ENCODE measurements at regions not wholly inside any gene's neighbourhood (a gene's known extent, or its start where the extent isn't known, plus 50 kb on each side); places are given as distances from the start of the nearest gene placed in this dataset.

DNA sequence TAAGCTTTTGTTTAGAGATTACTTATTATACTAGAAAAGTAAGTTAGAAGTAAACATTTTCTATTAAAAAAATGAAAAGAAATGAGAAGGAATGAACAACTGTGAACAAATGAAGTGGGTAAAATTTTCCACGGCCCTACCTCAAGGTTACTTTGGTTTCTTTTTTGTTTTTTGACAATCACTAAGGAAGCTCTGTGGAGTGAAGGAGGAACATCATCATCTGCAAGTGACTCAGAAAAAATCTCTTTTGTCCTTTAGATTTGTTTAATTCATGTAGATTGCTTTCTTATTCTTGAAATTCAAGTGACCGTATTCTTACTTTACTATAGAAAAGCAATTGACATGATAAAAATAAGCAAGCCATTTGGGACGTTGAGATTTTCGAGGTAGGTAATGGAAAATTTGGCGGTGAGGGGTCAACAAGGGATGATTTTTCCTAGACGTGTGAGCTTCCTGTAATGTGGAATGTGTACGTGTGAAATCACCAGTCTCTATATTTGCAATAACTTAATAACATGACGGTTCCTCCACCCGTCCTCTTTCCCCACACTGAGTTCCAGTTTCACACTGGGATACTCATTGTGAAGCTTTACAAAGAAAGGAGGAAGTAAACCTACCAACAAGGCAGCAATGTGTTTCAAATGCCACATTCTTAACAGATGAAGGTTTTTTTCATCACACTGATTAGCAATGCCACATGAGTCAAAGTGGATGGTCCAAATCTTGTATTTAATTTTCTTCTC is 62.3 kb upstream of the EGLN3 start:
- DNase-seq (ENCODE audit: low read depth), result no peak

DNA sequence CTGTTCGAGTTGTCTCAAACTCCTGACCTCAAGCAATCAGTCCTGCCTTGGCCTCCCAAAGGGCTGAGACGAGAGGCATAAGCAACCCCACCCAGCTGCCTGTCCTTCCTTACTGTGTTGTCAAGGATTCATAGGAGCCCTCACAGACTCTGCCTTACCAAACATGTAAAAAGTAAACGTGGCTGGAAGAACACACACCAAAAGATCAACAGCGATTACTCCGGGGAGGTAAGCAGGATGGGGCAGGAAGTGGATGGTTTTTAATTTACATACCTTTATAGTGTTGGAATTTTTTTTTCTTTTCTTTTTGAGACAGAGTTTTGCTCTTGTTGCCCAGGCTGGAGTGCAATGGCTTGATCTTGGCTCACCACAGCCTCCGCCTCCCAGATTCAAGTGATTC is 61.5 kb upstream of the EGLN3 start:
- DNase-seq (ENCODE audit: low read depth), result no peak

DNA sequence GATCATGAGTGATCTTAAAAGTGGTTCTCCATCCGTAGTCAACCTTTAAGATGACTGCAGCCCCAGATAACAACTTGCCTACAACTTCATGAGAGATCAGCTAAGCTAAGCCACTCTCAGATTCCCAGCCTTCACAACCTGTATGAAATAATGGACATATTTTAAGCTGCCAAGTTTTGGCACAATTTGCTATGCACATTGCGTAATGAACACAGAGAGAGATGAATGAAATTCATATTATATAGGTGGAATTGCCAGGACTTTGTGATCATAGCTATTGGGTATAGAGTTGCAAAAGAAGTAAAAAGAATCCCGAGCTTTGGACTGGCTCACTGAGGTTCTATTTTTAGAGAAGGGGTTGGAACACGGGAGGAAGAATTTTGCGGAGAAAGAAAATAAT is 59.1 kb upstream of the EGLN3 start:
- DNase-seq (ENCODE audit: low read depth), result no peak

DNA sequence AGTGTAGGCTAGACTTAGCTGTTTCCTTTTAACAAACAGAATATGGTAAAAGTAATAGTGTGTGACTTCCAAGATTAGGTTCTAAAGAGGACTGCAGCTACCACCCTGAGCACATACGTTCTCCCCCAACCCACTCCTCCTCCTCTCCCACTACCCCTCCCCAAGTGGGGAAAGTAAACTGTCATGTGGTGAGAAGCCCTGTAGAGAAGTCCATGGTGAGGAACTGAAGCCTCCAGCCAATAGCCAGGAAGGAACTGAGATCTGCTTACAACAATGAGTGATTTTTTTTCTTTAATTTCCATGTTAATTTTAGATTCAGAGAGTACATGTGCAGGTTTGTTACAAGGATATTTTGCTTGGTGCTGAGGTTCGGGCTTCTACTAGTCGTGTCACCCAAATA is 57.0 kb upstream of the EGLN3 start:
- no peak for DNase-seq (ENCODE audit: low read depth)

DNA sequence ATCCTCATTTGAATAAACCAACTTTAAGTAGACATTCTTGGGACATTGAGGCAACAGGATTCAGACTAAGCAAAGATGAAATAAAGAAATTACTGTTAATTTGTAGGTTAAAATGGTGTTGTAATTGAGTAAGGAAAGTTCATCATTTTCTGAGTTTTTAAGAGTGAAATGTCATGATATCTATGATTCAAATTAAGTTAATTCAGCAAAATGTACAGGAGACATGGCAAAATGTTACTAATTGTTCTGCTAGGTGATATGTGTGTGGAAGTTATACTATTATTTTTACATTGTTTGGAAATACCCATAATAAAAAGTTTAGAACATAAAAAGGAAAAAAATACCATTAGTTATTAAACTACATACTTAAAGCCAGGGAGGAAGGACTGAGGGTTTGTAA is 55.0 kb upstream of the EGLN3 start:
- no peak for DNase-seq (ENCODE audit: low read depth)

DNA sequence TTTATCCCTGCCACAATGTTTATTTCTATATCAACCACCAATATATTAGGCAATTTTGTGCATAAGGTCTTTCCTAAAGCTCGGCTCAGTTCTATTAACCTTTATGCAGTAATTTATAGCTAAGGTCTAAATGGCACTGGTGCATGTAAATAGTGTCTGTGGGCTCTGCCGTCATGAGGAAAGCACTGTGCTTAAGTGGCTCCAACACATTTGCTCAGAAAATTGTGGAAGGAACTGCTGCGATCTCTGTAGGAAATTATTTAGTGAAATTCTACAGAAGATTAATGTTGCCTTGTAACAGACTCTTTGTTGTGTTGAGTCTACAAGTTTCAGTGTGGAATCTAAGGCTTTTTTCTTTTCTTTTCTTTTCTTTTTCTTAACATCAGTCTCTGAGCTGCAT is 54.0 kb upstream of the EGLN3 start:
- DNase-seq (ENCODE audit: low read depth), result no peak

DNA sequence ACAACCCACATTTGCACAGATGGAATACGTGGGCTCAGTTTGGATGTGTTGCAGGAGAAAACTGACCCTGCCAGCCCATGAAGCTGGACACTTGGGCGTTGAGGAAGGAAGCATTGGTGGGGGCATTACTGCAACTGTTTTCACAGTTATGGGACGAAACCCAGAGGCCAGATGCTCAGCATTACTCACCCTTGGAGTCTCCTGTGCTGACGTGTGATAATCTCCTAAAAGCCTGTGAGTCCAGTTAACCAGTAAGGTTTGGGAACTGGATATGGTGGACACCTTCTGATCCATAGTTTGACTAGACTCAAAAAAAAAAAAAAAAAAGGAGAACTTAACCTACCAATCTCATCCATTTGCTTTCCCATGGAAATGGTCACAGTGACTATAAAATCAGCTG is 52.8 kb upstream of the EGLN3 start:
- DNase-seq (ENCODE audit: low read depth), result no peak

DNA sequence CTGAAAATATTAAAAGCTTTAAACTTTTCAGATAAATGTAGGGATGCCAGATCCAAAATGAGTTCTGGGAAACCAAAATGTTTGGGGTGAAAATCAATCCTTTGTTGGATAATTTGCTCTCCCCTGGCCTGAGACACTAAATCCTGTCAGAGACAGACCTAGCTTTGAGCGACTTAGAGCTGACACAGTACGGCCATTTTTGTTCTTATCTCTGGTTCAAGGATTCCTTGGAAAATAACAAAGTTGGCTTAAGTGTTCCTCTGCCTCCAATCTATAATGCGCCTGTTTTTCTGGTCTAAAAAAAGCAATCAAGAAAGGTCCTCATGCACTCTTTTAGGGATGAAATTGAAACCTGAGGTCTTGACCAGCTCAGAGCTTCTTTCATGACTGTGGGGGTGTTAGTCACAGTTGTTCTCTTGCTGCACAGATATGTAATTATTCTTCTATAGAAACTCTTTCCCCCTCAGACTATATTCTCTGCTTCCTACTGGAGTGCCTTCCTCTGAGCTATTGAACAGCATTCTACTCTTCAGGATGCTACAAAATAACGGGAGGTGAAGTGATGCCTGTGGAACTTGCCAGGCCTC is 52.3 kb upstream of the EGLN3 start:
- no peak for DNase-seq (ENCODE audit: low read depth)
